SK-N-DZ (cell line): ENCODE measurements at regions not wholly inside any gene's neighbourhood (a gene's known extent, or its start where the extent isn't known, plus 50 kb on each side); places are given as distances from the start of the nearest gene placed in this dataset.
A peak's percentile ranks its signal among the peaks of the same experiment; 100 is the strongest.

Source experiments
- DNase-seq: peaks from one replicate; pipeline ENCODE4 v3.0.0-alpha.2; 2015; ENCODE audit warnings: low spot score

GRCh38 chr9:129359916-129360536, 182.0 kb upstream of the IER5L start:
- DNase-seq, result no peak

- no peak for DNase-seq
These were observed 181.2 kb upstream of the IER5L start for GRCh38 chr9:129359162-129359811.

- no peak for DNase-seq
These were observed 180.6 kb upstream of the IER5L start for GRCh38 chr9:129358621-129359154.

GRCh38 chr9:129357773-129358245, 179.7 kb upstream of the IER5L start:
- DNase-seq, result no peak

- DNase-seq, result no peak
These were observed 179.1 kb upstream of the IER5L start for GRCh38 chr9:129356871-129357772.

GRCh38 chr9:129355631-129356030, 177.6 kb upstream of the IER5L start:
- DNase-seq, result no peak

GRCh38 chr9:129354498-129354897, 176.4 kb upstream of the IER5L start:
- no peak for DNase-seq

GRCh38 chr9:129353697-129354336, 175.8 kb upstream of the IER5L start:
- DNase-seq, result no peak

- DNase-seq, result peak; percentile 81
These were observed 174.2 kb upstream of the IER5L start for GRCh38 chr9:129352146-129352865.

- peak; percentile 61 for DNase-seq
These were observed 173.6 kb upstream of the IER5L start for GRCh38 chr9:129351642-129352145.

GRCh38 chr9:129351058-129351641, 173.1 kb upstream of the IER5L start:
- DNase-seq, result peak; percentile 71

- no peak for DNase-seq
These were observed 172.3 kb upstream of the IER5L start for GRCh38 chr9:129350143-129350935.

- DNase-seq, result no peak
These were observed 171.5 kb upstream of the IER5L start for GRCh38 chr9:129349665-129349947.

GRCh38 chr9:129348890-129349664, 171.0 kb upstream of the IER5L start:
- DNase-seq, result no peak

GRCh38 chr9:129347316-129348120, 169.5 kb upstream of the IER5L start:
- DNase-seq, result no peak

- no peak for DNase-seq
These were observed 168.0 kb upstream of the IER5L start for GRCh38 chr9:129346046-129346445.

GRCh38 chr9:129344641-129345495, 166.8 kb upstream of the IER5L start:
- DNase-seq, result no peak
